ENCODE measurements at regions not wholly inside any gene's neighbourhood (a gene's known extent, or its start where the extent isn't known, plus 50 kb on each side); places are given as distances from the start of the nearest gene placed in this dataset.

DNA sequence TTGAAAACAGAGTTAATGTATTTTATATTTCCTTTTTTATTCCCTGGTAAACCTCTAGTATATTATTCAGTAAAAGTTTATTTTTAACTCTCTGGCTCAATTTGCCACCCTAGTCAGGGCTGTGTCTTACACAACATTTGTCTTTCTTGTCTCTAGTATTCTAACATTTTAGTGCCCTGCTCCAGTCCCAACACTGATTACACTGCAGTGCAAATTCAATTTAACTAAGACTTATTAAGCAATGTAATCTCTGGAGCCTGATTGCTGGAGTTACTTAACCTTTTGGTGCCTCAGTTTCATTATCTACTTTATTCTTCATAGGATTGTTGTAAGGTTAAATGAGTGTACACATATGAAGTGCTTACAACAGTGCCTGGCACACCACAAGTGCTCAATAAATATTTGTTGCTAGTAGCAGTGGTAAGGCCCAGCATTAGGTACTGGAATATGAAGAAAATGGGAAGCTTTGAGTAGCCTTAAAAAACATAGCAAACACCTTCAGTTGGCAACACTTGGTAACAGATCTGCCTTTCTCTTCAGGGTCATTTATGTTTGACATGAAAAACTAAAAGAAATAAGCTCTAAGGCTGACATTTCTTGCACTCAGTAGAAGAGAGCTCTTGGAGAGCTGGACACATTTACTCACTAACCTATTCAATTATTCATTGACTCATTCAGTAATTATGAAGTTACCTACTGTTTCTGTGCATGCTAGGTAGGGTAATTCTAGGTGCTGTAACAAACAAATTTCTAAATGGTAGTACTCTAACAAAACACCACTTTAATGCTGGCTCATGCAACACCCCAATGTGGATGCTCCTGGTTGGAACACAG is 364.5 kb upstream of the EPHA3 start:
- TF ChIP-seq, protein P1, sequence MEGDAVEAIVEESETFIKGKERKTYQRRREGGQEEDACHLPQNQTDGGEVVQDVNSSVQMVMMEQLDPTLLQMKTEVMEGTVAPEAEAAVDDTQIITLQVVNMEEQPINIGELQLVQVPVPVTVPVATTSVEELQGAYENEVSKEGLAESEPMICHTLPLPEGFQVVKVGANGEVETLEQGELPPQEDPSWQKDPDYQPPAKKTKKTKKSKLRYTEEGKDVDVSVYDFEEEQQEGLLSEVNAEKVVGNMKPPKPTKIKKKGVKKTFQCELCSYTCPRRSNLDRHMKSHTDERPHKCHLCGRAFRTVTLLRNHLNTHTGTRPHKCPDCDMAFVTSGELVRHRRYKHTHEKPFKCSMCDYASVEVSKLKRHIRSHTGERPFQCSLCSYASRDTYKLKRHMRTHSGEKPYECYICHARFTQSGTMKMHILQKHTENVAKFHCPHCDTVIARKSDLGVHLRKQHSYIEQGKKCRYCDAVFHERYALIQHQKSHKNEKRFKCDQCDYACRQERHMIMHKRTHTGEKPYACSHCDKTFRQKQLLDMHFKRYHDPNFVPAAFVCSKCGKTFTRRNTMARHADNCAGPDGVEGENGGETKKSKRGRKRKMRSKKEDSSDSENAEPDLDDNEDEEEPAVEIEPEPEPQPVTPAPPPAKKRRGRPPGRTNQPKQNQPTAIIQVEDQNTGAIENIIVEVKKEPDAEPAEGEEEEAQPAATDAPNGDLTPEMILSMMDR (IDR thresholded peaks at IDR 0.05; ENCODE audit: low read depth, low read length) = no peak
- TF ChIP-seq MYC (IDR thresholded peaks at IDR 0.05; ENCODE audit: low read depth, low read length) (no peak), POLR2A (IDR thresholded peaks at IDR 0.05; ENCODE audit: extremely low read depth, insufficient read length) (no peak)

Data from NB4 (cell line).